Erythroblast (primary cell): ENCODE measurements at regions not wholly inside any gene's neighbourhood (a gene's known extent, or its start where the extent isn't known, plus 50 kb on each side); places are given as distances from the start of the nearest gene placed in this dataset.

Experiments
- GATA1 ChIP-seq: IDR thresholded peaks from 2 replicates; pipeline ENCODE4 v1.6.1; 2011; ENCODE audit warnings: low read depth, mild to moderate bottlenecking, control low read depth, low read length, moderate library complexity
- POLR2A ChIP-seq: IDR thresholded peaks from 2 replicates; pipeline ENCODE4 v1.6.1; 2011; ENCODE audit warnings: mild to moderate bottlenecking, low read length

DNA sequence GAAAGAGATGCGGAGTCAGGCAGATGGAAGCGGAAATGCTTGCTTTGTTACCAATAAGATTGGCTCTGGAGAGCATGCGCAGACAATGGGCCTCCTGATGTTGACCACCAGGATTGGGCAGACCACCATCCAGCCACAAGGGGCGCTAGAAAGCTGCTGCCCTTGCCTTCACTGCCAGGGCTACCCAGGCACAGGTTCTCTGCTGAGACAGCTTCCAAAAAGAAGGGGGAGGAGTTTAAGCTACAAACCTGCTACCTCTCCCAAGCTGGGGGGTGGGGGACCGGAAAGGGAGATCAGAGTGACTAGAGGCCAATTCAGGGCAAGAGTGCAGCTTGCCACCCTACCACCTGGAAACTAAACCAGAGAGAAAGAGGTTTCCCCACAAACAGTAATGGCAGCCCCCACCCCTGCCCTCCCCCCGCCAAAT is 369.7 kb downstream of the RRAGC start:
- TF ChIP-seq GATA1 (no peak), POLR2A (no peak)
